OCI-LY7 (cell line): ENCODE measurements at regions not wholly inside any gene's neighbourhood (a gene's known extent, or its start where the extent isn't known, plus 50 kb on each side); places are given as distances from the start of the nearest gene placed in this dataset.

ENCODE experiments used
- BruUV-seq: library from RNA; stranded (reverse); fragments of 400-500 nt; replicated peaks from 2 replicates; lab custom pipeline; 2021; lab: Mats Ljungman, UMichigan
- CTCF ChIA-PET: fragments of 300-600 bp; sonication (Branson Sonifier 250); formaldehyde crosslinking; loops from one replicate; lab custom pipeline; 2022; ENCODE audit warnings: antibody characterized with exemption; ENCODE audit not compliant: unreplicated experiment; lab: Charles Lee
- POLR2A ChIA-PET: fragments of 300-600 bp; sonication (Branson Sonifier 250); formaldehyde crosslinking; loops from one replicate; lab custom pipeline; 2022; ENCODE audit warnings: antibody characterized with exemption; lab: Charles Lee
- DNase-seq: peaks from one replicate; pipeline ENCODE4 v3.0.0-alpha.2; 2015; ENCODE audit warnings: low spot score
- H2AFZ ChIP-seq: fragments of 200-600 bp; sonication (generic), shearing (Covaris generic); 2 replicates; pipeline ENCODE4 v1.6.1; 2014; ENCODE audit warnings: mild to moderate bottlenecking, antibody characterized with exemption, low read length, moderate library complexity
- H3K27ac ChIP-seq: fragments of 200-600 bp; sonication (generic); 2 replicates; pipeline ENCODE4 v1.5.1; 2014; ENCODE audit warnings: mixed run types, low read depth, mild to moderate bottlenecking, moderate library complexity, low read length, inconsistent platforms; ENCODE audit not compliant: poor library complexity, severe bottlenecking
- H3K36me3 ChIP-seq: fragments of 200-600 bp; sonication (generic); 2 replicates; pipeline ENCODE4 v1.6.1; 2014; ENCODE audit warnings: mild to moderate bottlenecking, antibody characterized with exemption, low read length, moderate library complexity, mixed read lengths; ENCODE audit not compliant: insufficient read depth
- H3K4me1 ChIP-seq: fragments of 200-600 bp; sonication (generic); 2 replicates; pipeline ENCODE4 v1.5.1; 2014; ENCODE audit warnings: mild to moderate bottlenecking, low read length; ENCODE audit not compliant: insufficient read depth, poor library complexity, severe bottlenecking
- H3K4me2 ChIP-seq: fragments of 200-600 bp; sonication (generic); 2 replicates; pipeline ENCODE4 v1.6.1; 2014; ENCODE audit warnings: mild to moderate bottlenecking, low read length
- H3K4me3 ChIP-seq: fragments of 200-600 bp; sonication (generic); 2 replicates; pipeline ENCODE4 v1.5.1; 2014; ENCODE audit warnings: mild to moderate bottlenecking, low read depth, low read length; ENCODE audit not compliant: poor library complexity, severe bottlenecking
- H3K79me2 ChIP-seq: fragments of 200-600 bp; sonication (generic); 2 replicates; pipeline ENCODE4 v1.6.1; 2016; ENCODE audit warnings: low read depth, mild to moderate bottlenecking, low read length, moderate library complexity, mixed read lengths; ENCODE audit not compliant: insufficient read depth
- H3K9me2 ChIP-seq: fragments of 200-600 bp; sonication (generic); 2 replicates; pipeline ENCODE4 v1.6.1; 2016; ENCODE audit warnings: mild to moderate bottlenecking, low read length, mixed read lengths; ENCODE audit not compliant: insufficient read depth
- H3K9me3 ChIP-seq: fragments of 200-600 bp; sonication (generic); 2 replicates; pipeline ENCODE4 v1.6.1; 2014; ENCODE audit warnings: mild to moderate bottlenecking, mixed run types, low read length, mixed read lengths
- H4K20me1 ChIP-seq: fragments of 200-600 bp; sonication (generic); 2 replicates; pipeline ENCODE4 v1.6.1; 2014; ENCODE audit warnings: mild to moderate bottlenecking, antibody characterized with exemption, low read length, moderate library complexity, mixed read lengths; ENCODE audit not compliant: insufficient read depth
- CTCF ChIP-seq: fragments of 200-600 bp; sonication (generic); conservative IDR thresholded peaks from 2 replicates; pipeline ENCODE4 v1.5.1; 2014; ENCODE audit warnings: mild to moderate bottlenecking, antibody characterized with exemption, low read length, moderate library complexity, mixed read lengths
- EZH2phosphoT487 ChIP-seq: fragments of 200-600 bp; sonication (generic); IDR thresholded peaks from 2 replicates; pipeline ENCODE4 v1.6.1; 2018; ENCODE audit warnings: low read depth, borderline replicate concordance, mild to moderate bottlenecking, mixed run types, antibody characterized with exemption, low read length, moderate library complexity, mixed read lengths
- intact Hi-C: fragments of 100-400 bp; cut with micrococcal nuclease; formaldehyde crosslinking; loops from one replicate; pipeline ENCODE4 v1.10.0; 2022; ENCODE audit not compliant: unreplicated experiment

GRCh38 chr20:24353135-24353690, 116.2 kb upstream of the SYNDIG1 start:
- BruUV-seq, result no TSS peak
- ChIA-PET POLR2A (interaction anchor here (0.7 kb wide), 1 partner anchor 12 kb away, joined by 3 read pairs; no protein-coding TSS in a partner anchor), CTCF (interaction anchor here (0.6 kb wide), 1 partner anchor 112 kb away, joined by 5 read pairs; no protein-coding TSS in a partner anchor)

GRCh38 chr20:24350923-24351368, 118.5 kb upstream of the SYNDIG1 start:
- Histone ChIP-seq H3K79me2 (no peaks in the 10 kb centered on the region), H3K27ac (no peak overlapping the region), H3K9me2 (no peaks in the 10 kb centered on the region), H2AFZ (no peak overlapping the region), H3K9me3 (no peaks in the 10 kb centered on the region), H4K20me1 (no peaks in the 10 kb centered on the region), H3K36me3 (no peaks in the 10 kb centered on the region), H3K4me3 (no peak overlapping the region), H3K4me1 (no peaks in the 10 kb centered on the region), H3K4me2 (no peak overlapping the region)
- no TSS peak for BruUV-seq
- ChIA-PET POLR2A (no interaction called here), CTCF (no interaction called here)
- intact Hi-C loops, result no loop called here
- TF ChIP-seq CTCF, result no peak
- DNase-seq, result no peak

More at GRCh38 chr20:24353135-24353690, 116.2 kb upstream of the SYNDIG1 start:
- no peaks in the 10 kb centered on the region for H3K4me1 ChIP-seq
- H3K4me2 ChIP-seq, result no peak overlapping the region
- no peaks in the 10 kb centered on the region for H3K36me3 ChIP-seq
- no peaks in the 10 kb centered on the region for H4K20me1 ChIP-seq
- no peak overlapping the region for H3K27ac ChIP-seq
- H2AFZ ChIP-seq, result no peak overlapping the region
- no peak overlapping the region for H3K4me3 ChIP-seq
- intact Hi-C loops, result no loop called here
- DNase-seq, result no peak
- H3K79me2 ChIP-seq, result no peaks in the 10 kb centered on the region
- TF ChIP-seq EZH2phosphoT487 (no peak), CTCF (no peak)
- no peaks in the 10 kb centered on the region for H3K9me3 ChIP-seq
- H3K9me2 ChIP-seq, result no peaks in the 10 kb centered on the region

- Histone ChIP-seq H4K20me1 (no peaks in the 10 kb centered on the region), H3K27ac (no peak overlapping the region), H3K4me1 (no peaks in the 10 kb centered on the region), H2AFZ (no peak overlapping the region), H3K36me3 (no peaks in the 10 kb centered on the region), H3K9me3 (no peaks in the 10 kb centered on the region), H3K9me2 (no peaks in the 10 kb centered on the region), H3K4me2 (no peak overlapping the region), H3K79me2 (no peaks in the 10 kb centered on the region), H3K4me3 (no peak overlapping the region)
- TF ChIP-seq EZH2phosphoT487, result no peak
- TF ChIP-seq CTCF, result no peak
- BruUV-seq, result no TSS peak
- CTCF ChIA-PET, result no interaction called here
- POLR2A ChIA-PET, result no interaction called here
- DNase-seq, result no peak
- intact Hi-C loops, result no loop called here
Measured at GRCh38 chr20:24341781-24342180, 127.6 kb upstream of the SYNDIG1 start.
